ENCODE measurements at regions not wholly inside any gene's neighbourhood (a gene's known extent, or its start where the extent isn't known, plus 50 kb on each side); places are given as distances from the start of the nearest gene placed in this dataset.
"Not testable (repeated sequence)": the region's sequence is repeated elsewhere in the genome, so short reads cannot be mapped to it uniquely, and the experiment has no call there.

- TF ChIP-seq, protein P1, sequence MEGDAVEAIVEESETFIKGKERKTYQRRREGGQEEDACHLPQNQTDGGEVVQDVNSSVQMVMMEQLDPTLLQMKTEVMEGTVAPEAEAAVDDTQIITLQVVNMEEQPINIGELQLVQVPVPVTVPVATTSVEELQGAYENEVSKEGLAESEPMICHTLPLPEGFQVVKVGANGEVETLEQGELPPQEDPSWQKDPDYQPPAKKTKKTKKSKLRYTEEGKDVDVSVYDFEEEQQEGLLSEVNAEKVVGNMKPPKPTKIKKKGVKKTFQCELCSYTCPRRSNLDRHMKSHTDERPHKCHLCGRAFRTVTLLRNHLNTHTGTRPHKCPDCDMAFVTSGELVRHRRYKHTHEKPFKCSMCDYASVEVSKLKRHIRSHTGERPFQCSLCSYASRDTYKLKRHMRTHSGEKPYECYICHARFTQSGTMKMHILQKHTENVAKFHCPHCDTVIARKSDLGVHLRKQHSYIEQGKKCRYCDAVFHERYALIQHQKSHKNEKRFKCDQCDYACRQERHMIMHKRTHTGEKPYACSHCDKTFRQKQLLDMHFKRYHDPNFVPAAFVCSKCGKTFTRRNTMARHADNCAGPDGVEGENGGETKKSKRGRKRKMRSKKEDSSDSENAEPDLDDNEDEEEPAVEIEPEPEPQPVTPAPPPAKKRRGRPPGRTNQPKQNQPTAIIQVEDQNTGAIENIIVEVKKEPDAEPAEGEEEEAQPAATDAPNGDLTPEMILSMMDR (IDR thresholded peaks at IDR 0.05 in 8 of 11, conservative IDR thresholded peaks at IDR 0.05 in 3 of 11): not testable (repeated sequence)
- not testable (repeated sequence) for TF ChIP-seq POLR2A, POLR2AphosphoS5 (IDR thresholded peaks at IDR 0.05)
Observed at GRCh38 chrX:88007873-88008272, 490.3 kb downstream of the KLHL4 start.
